Testis (tissue), 2 donors: ENCODE measurements at regions not wholly inside any gene's neighbourhood (a gene's known extent, or its start where the extent isn't known, plus 50 kb on each side); places are given as distances from the start of the nearest gene placed in this dataset.

ENCODE experiments used
- POLR2A ChIP-seq: fragments of 450-650 bp; IDR thresholded peaks from one replicate; pipeline ENCODE4 v1.6.1; 2017; ENCODE audit warnings: antibody characterized with exemption, mild to moderate bottlenecking, moderate library complexity
- TF ChIP-seq, protein P1 (sequence below), 3 experiments: fragments of 450-650 bp in 2 of 3; fragments of 200-600 bp in 1 of 3; sonication (generic) in 1 of 3; IDR thresholded peaks; one replicate each; pipeline ENCODE4 v1.5.1; 2016 to 2019; ENCODE audit warnings: antibody characterized with exemption in 3 of 3, mild to moderate bottlenecking in 2 of 3, moderate library complexity in 1 of 3

DNA sequence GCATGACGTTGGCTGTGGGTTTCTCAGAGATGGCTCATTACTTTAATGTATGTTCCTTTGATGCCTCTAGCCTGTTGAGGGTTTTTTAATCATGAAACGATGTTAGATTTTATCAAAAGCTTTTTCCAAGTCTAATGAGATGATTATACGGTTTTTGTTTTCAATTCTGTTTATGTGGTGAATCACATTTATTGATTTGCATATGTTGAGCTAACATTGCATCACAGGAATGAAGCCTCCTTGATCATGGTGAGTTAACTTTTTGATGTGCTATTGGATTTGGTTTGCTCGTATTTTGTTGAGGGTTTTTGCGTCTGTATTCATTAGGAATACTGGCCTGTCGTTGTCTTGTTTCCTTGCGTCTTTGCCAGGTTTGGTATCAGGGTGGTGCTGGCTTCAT, 52.3 kb upstream of the PTPN12 start:
- TF ChIP-seq, protein P1, sequence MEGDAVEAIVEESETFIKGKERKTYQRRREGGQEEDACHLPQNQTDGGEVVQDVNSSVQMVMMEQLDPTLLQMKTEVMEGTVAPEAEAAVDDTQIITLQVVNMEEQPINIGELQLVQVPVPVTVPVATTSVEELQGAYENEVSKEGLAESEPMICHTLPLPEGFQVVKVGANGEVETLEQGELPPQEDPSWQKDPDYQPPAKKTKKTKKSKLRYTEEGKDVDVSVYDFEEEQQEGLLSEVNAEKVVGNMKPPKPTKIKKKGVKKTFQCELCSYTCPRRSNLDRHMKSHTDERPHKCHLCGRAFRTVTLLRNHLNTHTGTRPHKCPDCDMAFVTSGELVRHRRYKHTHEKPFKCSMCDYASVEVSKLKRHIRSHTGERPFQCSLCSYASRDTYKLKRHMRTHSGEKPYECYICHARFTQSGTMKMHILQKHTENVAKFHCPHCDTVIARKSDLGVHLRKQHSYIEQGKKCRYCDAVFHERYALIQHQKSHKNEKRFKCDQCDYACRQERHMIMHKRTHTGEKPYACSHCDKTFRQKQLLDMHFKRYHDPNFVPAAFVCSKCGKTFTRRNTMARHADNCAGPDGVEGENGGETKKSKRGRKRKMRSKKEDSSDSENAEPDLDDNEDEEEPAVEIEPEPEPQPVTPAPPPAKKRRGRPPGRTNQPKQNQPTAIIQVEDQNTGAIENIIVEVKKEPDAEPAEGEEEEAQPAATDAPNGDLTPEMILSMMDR (IDR thresholded peaks at IDR 0.05), result no peak
- TF ChIP-seq POLR2A, result no peak
